RCC 7860 (cell line): ENCODE measurements at regions not wholly inside any gene's neighbourhood (a gene's known extent, or its start where the extent isn't known, plus 50 kb on each side); places are given as distances from the start of the nearest gene placed in this dataset.

Experiments used
- DNase-seq: peaks from one replicate; pipeline ENCODE4 v3.0.0-alpha.2; 2015; ENCODE audit warnings: low spot score
- FAIRE-seq: peaks from 2 replicates; lab custom pipeline; 2012; peaks lifted over from hg19 to GRCh38; lab: Jason Lieb, UNC

- FAIRE-seq, result no peak
These were observed 50.1 kb upstream of the BACH2 start for GRCh38 chr6:90346729-90347128.

More at GRCh38 chr6:90346729-90347128, 50.1 kb upstream of the BACH2 start:
- no peak for DNase-seq
